ENCODE measurements at regions not wholly inside any gene's neighbourhood (a gene's known extent, or its start where the extent isn't known, plus 50 kb on each side); places are given as distances from the start of the nearest gene placed in this dataset.
"Not testable (repeated sequence)": the region's sequence is repeated elsewhere in the genome, so short reads cannot be mapped to it uniquely, and the experiment has no call there.

DNA sequence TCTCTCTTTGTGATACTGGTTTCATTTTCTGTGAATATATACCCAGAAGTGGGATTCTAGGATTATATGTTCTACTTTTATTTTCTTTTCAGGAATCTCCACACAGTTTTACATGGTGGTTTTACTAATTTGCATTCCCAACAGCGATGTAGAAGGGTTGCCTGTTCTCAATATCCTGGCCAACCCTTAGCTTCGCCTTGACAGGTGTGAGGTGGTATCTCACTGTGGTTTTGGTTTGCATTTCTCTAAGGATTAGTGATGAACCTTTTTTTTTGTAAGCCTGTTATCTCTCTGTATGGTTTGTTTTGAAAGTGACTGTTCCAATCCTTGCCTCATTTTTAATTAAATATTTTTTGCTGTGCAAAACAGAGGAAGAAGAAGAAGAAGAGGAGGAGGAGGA is 937.7 kb downstream of the CDH8 start (continued):
- TF ChIP-seq, protein P1, sequence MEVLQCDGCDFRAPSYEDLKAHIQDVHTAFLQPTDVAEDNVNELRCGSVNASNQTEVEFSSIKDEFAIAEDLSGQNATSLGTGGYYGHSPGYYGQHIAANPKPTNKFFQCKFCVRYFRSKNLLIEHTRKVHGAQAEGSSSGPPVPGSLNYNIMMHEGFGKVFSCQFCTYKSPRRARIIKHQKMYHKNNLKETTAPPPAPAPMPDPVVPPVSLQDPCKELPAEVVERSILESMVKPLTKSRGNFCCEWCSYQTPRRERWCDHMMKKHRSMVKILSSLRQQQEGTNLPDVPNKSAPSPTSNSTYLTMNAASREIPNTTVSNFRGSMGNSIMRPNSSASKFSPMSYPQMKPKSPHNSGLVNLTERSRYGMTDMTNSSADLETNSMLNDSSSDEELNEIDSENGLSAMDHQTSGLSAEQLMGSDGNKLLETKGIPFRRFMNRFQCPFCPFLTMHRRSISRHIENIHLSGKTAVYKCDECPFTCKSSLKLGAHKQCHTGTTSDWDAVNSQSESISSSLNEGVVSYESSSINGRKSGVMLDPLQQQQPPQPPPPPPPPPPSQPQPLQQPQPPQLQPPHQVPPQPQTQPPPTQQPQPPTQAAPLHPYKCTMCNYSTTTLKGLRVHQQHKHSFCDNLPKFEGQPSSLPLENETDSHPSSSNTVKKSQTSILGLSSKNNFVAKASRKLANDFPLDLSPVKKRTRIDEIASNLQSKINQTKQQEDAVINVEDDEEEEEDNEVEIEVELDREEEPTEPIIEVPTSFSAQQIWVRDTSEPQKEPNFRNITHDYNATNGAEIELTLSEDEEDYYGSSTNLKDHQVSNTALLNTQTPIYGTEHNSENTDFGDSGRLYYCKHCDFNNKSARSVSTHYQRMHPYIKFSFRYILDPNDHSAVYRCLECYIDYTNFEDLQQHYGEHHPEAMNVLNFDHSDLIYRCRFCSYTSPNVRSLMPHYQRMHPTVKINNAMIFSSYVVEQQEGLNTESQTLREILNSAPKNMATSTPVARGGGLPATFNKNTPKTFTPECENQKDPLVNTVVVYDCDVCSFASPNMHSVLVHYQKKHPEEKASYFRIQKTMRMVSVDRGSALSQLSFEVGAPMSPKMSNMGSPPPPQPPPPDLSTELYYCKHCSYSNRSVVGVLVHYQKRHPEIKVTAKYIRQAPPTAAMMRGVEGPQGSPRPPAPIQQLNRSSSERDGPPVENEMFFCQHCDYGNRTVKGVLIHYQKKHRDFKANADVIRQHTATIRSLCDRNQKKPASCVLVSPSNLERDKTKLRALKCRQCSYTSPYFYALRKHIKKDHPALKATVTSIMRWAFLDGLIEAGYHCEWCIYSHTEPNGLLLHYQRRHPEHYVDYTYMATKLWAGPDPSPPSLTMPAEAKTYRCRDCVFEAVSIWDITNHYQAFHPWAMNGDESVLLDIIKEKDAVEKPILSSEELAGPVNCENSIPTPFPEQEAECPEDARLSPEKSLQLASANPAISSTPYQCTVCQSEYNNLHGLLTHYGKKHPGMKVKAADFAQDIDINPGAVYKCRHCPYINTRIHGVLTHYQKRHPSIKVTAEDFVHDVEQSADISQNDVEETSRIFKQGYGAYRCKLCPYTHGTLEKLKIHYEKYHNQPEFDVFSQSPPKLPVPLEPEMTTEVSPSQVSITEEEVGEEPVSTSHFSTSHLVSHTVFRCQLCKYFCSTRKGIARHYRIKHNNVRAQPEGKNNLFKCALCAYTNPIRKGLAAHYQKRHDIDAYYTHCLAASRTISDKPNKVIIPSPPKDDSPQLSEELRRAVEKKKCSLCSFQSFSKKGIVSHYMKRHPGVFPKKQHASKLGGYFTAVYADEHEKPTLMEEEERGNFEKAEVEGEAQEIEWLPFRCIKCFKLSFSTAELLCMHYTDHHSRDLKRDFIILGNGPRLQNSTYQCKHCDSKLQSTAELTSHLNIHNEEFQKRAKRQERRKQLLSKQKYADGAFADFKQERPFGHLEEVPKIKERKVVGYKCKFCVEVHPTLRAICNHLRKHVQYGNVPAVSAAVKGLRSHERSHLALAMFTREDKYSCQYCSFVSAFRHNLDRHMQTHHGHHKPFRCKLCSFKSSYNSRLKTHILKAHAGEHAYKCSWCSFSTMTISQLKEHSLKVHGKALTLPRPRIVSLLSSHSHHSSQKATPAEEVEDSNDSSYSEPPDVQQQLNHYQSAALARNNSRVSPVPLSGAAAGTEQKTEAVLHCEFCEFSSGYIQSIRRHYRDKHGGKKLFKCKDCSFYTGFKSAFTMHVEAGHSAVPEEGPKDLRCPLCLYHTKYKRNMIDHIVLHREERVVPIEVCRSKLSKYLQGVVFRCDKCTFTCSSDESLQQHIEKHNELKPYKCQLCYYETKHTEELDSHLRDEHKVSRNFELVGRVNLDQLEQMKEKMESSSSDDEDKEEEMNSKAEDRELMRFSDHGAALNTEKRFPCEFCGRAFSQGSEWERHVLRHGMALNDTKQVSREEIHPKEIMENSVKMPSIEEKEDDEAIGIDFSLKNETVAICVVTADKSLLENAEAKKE (CRISPR knock-in tag; IDR thresholded peaks at IDR 0.05): no peak
- TF ChIP-seq, protein P2, sequence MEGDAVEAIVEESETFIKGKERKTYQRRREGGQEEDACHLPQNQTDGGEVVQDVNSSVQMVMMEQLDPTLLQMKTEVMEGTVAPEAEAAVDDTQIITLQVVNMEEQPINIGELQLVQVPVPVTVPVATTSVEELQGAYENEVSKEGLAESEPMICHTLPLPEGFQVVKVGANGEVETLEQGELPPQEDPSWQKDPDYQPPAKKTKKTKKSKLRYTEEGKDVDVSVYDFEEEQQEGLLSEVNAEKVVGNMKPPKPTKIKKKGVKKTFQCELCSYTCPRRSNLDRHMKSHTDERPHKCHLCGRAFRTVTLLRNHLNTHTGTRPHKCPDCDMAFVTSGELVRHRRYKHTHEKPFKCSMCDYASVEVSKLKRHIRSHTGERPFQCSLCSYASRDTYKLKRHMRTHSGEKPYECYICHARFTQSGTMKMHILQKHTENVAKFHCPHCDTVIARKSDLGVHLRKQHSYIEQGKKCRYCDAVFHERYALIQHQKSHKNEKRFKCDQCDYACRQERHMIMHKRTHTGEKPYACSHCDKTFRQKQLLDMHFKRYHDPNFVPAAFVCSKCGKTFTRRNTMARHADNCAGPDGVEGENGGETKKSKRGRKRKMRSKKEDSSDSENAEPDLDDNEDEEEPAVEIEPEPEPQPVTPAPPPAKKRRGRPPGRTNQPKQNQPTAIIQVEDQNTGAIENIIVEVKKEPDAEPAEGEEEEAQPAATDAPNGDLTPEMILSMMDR (conservative IDR thresholded peaks at IDR 0.05; ENCODE audit: low read depth in 2 of 2): no peak
- TF ChIP-seq, protein P3, sequence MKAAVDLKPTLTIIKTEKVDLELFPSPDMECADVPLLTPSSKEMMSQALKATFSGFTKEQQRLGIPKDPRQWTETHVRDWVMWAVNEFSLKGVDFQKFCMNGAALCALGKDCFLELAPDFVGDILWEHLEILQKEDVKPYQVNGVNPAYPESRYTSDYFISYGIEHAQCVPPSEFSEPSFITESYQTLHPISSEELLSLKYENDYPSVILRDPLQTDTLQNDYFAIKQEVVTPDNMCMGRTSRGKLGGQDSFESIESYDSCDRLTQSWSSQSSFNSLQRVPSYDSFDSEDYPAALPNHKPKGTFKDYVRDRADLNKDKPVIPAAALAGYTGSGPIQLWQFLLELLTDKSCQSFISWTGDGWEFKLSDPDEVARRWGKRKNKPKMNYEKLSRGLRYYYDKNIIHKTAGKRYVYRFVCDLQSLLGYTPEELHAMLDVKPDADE (IDR thresholded peaks at IDR 0.05): no peak

DNA sequence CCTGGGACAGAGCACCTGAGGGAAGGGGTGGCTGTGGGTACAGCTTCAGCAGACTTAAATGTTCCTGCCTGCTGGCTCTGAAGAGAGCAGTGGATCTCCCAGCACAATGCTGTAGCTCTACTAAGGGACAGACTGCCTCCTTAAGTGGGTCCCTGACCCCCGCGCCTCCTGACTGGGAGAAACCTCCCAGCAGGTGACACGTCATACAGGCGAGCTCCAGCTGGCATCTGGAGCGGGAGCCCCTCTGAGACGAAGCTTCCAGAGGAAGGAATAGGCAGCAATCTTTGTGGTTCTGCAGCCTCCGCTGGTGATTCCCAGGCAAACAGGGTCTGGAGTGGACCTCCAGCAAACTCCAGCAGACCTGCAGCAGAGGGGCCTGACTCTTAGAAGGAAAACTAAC is 944.9 kb downstream of the CDH8 start:
- not testable (repeated sequence) for H3K27me3 Mint-ChIP-seq (ENCODE audit: insufficient read depth, low read depth, poor library complexity); H4K20me1 ChIP-seq (replicated peaks; ENCODE audit: insufficient read depth); DNase-seq (ENCODE audit: low spot score); H3K4me2 ChIP-seq; H3K79me2 ChIP-seq (replicated peaks; ENCODE audit: insufficient read depth); H3K9me3 Mint-ChIP-seq; H3K4me3 ChIP-seq; H3K4me3 Mint-ChIP-seq; H3K27ac Mint-ChIP-seq; H3K4me1 ChIP-seq (ENCODE audit: insufficient read depth); H3K36me3 Mint-ChIP-seq (ENCODE audit: low read depth); H3K9me2 ChIP-seq (ENCODE audit: insufficient read depth); H2AFZ ChIP-seq; H3F3A ChIP-seq (replicated peaks; ENCODE audit: low read depth); H3K27ac ChIP-seq (ENCODE audit: low read depth); H3K36me3 ChIP-seq (ENCODE audit: insufficient read depth); ATAC-seq; H3K27me3 ChIP-seq (ENCODE audit: insufficient read depth)
- peaks cover 12% of the 10 kb centered on the region for H3K4me1 Mint-ChIP-seq
